ENCODE measurements at regions not wholly inside any gene's neighbourhood (a gene's known extent, or its start where the extent isn't known, plus 50 kb on each side); places are given as distances from the start of the nearest gene placed in this dataset.

DNA sequence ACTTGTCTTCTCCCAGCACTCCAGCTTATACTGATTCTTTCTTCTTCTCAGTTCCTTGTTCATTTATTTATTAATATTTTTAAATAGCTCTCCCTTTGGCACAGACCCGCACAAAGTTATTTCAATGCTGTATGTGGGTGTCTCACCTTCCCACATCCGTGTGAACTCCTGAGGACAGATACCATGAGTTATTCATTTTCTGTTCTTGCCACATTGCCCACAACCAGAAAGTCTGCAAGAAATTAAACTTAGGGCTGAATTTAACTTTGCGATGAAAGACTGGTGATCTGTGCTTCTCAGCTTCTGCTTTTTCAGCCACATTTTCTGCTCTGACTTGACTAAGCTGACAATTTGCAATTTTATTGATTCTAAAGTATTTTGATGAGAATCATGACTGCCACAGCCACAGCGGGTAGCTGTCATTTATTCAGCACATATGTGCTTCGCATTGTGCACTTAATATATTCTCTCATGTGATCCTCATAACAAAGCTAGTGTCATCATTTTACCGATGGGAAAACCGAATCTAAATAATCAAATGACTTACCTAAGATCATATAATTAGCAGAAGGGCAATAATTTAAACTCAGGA, 569.8 kb downstream of the EDEM1 start:
- no peak for TF ChIP-seq GATA3 (IDR thresholded peaks at IDR 0.05; ENCODE audit: low read depth, low read length)
- TF ChIP-seq GATA2 (IDR thresholded peaks at IDR 0.05; ENCODE audit: low read depth, low read length), result no peak
